ENCODE measurements at regions not wholly inside any gene's neighbourhood (a gene's known extent, or its start where the extent isn't known, plus 50 kb on each side); places are given as distances from the start of the nearest gene placed in this dataset.

- H3K4me1 ChIP-seq (ENCODE audit: control insufficient read depth, insufficient read depth, low read length): no peaks in the 10 kb centered on the region
- H3K4me3 ChIP-seq (ENCODE audit: low read length): no peak overlapping the region
- no peaks in the 10 kb centered on the region for H3K36me3 ChIP-seq (ENCODE audit: control insufficient read depth, insufficient read depth, low read length)
- H3K9ac ChIP-seq (ENCODE audit: low read length): no peak overlapping the region
- H3K27me3 ChIP-seq (ENCODE audit: control insufficient read depth, insufficient read depth, low read length): peaks cover 4% of the 10 kb centered on the region
- H3K27ac ChIP-seq (ENCODE audit: low read depth, low read length): no peak overlapping the region
Observed at GRCh38 chr2:239779584-239779983, 245.6 kb downstream of the NDUFA10 start.

- Histone ChIP-seq H3K4me1 (ENCODE audit: control insufficient read depth, insufficient read depth, low read length) (no peaks in the 10 kb centered on the region), H3K4me3 (ENCODE audit: low read length) (no peak overlapping the region), H3K27ac (ENCODE audit: low read depth, low read length) (no peak overlapping the region), H3K27me3 (ENCODE audit: control insufficient read depth, insufficient read depth, low read length) (peaks cover 4% of the 10 kb centered on the region), H3K36me3 (ENCODE audit: control insufficient read depth, insufficient read depth, low read length) (no peaks in the 10 kb centered on the region), H3K9ac (ENCODE audit: low read length) (no peak overlapping the region)
Observed at GRCh38 chr2:239778861-239779558, 246.1 kb downstream of the NDUFA10 start.

GRCh38 chr2:239778042-239778851, 246.9 kb downstream of the NDUFA10 start:
- no peaks in the 10 kb centered on the region for H3K4me1 ChIP-seq (ENCODE audit: control insufficient read depth, insufficient read depth, low read length)
- H3K27me3 ChIP-seq (ENCODE audit: control insufficient read depth, insufficient read depth, low read length): peaks cover 4% of the 10 kb centered on the region
- no peak overlapping the region for H3K9ac ChIP-seq (ENCODE audit: low read length)
- H3K4me3 ChIP-seq (ENCODE audit: low read length): no peak overlapping the region
- H3K27ac ChIP-seq (ENCODE audit: low read depth, low read length): no peak overlapping the region
- H3K36me3 ChIP-seq (ENCODE audit: control insufficient read depth, insufficient read depth, low read length): no peaks in the 10 kb centered on the region

DNA sequence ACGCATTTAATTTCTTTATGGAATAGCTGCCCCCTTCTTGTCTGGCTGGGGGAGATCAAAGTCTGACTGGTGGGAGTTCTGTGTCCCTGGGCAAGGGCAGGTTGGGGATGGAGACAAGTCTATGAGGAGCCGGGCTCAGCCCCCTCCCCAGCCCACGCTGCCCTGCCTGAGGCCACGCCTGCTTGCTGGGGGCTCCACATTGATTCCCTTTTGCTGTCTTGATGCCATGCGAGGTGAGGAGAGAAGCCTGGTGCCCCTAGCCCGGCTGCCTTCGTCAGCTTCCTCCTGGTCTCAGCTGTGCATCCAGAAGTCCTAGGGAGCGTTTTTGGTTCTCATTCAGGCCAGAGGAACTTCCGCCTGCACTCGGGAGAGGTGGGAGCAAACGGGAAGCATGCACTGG, 247.9 kb downstream of the NDUFA10 start:
- H3K36me3 ChIP-seq (ENCODE audit: control insufficient read depth, insufficient read depth, low read length): no peaks in the 10 kb centered on the region
- H3K27me3 ChIP-seq (ENCODE audit: control insufficient read depth, insufficient read depth, low read length): peaks cover 4% of the 10 kb centered on the region
- H3K4me3 ChIP-seq (ENCODE audit: low read length): no peak overlapping the region
- H3K9ac ChIP-seq (ENCODE audit: low read length): no peak overlapping the region
- H3K27ac ChIP-seq (ENCODE audit: low read depth, low read length): no peak overlapping the region
- H3K4me1 ChIP-seq (ENCODE audit: control insufficient read depth, insufficient read depth, low read length): no peaks in the 10 kb centered on the region

DNA sequence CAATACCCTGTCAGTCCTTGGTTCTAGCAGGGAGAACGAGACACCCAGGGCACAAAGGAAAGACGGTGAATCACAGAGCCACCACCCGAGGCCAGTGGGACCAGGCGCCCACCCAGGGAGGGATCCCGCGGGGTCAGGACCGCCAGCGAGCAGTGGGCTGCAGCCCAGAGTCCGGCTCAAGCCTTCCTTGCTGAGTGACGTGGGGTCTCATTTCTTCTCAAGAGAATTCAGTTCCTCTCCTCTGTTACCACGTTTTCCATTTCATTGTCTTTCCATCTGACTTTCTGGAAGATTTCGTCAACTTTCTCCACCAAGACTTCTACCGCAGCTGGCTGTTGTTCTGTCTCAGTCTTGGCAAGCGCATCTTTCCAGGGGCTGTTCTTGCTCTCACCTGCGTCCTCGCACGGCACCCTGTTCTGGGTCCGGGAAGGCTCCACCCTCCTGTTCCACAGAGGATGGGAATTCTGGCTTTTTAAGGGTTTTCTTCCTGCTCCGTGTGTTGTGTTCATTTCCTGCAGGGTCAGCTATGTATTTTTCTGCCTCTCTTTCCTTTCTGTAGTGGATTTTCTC, 248.6 kb downstream of the NDUFA10 start:
- Histone ChIP-seq H3K27ac (ENCODE audit: low read depth, low read length) (no peak overlapping the region), H3K36me3 (ENCODE audit: control insufficient read depth, insufficient read depth, low read length) (no peaks in the 10 kb centered on the region), H3K27me3 (ENCODE audit: control insufficient read depth, insufficient read depth, low read length) (peaks cover 4% of the 10 kb centered on the region), H3K4me1 (ENCODE audit: control insufficient read depth, insufficient read depth, low read length) (no peaks in the 10 kb centered on the region), H3K9ac (ENCODE audit: low read length) (no peak overlapping the region), H3K4me3 (ENCODE audit: low read length) (no peak overlapping the region)

DNA sequence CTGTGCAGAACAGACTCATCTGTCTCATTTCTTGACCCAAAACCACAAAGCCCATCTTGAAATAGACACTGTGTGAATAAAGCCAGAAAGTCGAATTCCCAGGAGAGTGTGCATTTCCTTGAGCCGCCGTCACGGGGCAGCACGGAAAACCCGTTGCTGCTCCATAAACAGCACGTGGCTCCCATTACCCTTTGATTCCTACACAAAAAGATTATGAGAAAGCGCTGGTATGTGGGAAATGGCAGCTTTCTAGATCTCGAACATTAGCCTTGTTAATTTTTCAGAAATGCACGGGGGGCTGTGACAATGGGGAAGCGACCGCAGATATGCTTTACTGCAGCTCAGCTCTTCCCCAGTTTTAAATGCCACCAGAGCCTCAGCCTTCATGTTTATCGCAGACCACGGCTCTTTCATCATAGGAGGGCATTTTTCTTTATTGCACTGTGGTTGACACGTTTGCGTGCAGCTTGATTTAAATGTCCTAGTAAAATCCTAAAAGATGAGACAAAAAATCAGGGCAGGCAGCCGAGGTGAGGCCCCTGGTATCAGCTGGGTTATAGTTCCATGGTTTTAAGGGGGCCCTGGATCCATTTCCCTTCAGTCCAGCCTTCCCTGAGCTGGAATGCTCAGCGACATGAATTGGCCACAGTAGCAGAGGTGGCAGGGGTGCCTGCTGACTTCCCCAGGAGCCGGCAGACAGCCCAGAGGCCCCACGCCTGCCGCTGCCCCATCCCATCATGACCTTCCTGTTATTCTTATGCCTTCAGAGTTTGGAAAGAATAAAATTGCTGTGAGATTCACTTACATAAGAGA, 249.3 kb downstream of the NDUFA10 start:
- H3K27ac ChIP-seq (ENCODE audit: low read depth, low read length): no peak overlapping the region
- peaks cover 4% of the 10 kb centered on the region for H3K27me3 ChIP-seq (ENCODE audit: control insufficient read depth, insufficient read depth, low read length)

DNA sequence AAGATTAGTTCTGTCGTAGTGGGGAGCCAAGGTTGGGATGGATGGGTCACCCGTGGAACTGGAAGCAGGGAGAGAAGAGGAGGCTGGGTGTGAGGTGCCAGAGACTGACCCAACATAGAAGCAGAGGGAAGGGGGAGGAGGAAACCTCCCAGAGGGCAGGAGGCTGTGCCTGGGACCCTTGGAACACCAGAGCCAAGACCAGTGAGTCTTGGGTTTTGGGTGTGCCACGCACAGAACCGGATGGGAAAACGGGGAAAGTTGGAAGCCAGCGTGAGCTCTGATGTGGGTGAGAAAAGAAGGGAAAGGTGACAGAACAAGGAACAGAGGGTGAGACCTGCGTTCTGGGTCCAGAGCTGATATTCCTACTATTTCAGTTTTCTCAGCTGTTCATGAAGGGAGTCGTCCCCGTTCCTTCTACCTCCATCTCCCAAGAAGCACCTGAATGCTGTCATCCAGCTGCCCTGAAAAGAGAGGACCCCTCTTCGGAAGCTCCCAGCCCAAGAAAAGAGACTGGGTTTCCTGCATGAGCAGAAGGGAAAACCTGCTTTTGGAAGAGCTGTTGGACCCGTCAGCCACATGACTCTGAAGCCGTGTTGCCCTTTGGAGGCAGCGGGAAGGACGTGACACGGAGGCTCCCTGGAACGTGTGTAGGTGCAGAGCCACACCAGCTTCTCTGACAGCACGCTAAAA, 250.1 kb downstream of the NDUFA10 start:
- peaks cover 4% of the 10 kb centered on the region for H3K27me3 ChIP-seq (ENCODE audit: control insufficient read depth, insufficient read depth, low read length)
- no peak overlapping the region for H3K4me3 ChIP-seq (ENCODE audit: low read length)
- no peaks in the 10 kb centered on the region for H3K36me3 ChIP-seq (ENCODE audit: control insufficient read depth, insufficient read depth, low read length)
- no peak overlapping the region for H3K27ac ChIP-seq (ENCODE audit: low read depth, low read length)
- no peaks in the 10 kb centered on the region for H3K4me1 ChIP-seq (ENCODE audit: control insufficient read depth, insufficient read depth, low read length)
- H3K9ac ChIP-seq (ENCODE audit: low read length): no peak overlapping the region

More for the DNA sequence above, 249.3 kb downstream of the NDUFA10 start:
- H3K4me3 ChIP-seq (ENCODE audit: low read length): no peak overlapping the region
- no peaks in the 10 kb centered on the region for H3K4me1 ChIP-seq (ENCODE audit: control insufficient read depth, insufficient read depth, low read length)
- H3K36me3 ChIP-seq (ENCODE audit: control insufficient read depth, insufficient read depth, low read length): no peaks in the 10 kb centered on the region
- H3K9ac ChIP-seq (ENCODE audit: low read length): no peak overlapping the region

DNA sequence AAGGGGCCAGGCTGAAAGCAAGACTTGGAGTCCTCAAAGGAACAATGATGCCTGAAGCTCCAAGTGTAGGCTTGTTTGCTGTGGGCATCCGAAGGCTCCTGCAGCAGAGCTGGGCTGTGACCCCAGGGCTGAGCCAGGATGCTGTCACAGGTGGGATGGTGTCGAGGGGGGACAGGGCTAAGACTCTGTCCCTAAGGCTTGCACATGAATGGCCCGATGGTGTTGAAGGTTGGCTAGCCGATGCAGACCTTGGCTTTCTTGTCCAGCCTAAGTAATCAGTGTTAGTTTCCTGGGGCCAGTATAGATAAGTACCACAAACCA, 251.0 kb downstream of the NDUFA10 start:
- no peaks in the 10 kb centered on the region for H3K4me1 ChIP-seq (ENCODE audit: control insufficient read depth, insufficient read depth, low read length)
- no peaks in the 10 kb centered on the region for H3K36me3 ChIP-seq (ENCODE audit: control insufficient read depth, insufficient read depth, low read length)
- H3K9ac ChIP-seq (ENCODE audit: low read length): no peak overlapping the region
- H3K27ac ChIP-seq (ENCODE audit: low read depth, low read length): no peak overlapping the region
- no peak overlapping the region for H3K4me3 ChIP-seq (ENCODE audit: low read length)
- H3K27me3 ChIP-seq (ENCODE audit: control insufficient read depth, insufficient read depth, low read length): peaks cover 4% of the 10 kb centered on the region

DNA sequence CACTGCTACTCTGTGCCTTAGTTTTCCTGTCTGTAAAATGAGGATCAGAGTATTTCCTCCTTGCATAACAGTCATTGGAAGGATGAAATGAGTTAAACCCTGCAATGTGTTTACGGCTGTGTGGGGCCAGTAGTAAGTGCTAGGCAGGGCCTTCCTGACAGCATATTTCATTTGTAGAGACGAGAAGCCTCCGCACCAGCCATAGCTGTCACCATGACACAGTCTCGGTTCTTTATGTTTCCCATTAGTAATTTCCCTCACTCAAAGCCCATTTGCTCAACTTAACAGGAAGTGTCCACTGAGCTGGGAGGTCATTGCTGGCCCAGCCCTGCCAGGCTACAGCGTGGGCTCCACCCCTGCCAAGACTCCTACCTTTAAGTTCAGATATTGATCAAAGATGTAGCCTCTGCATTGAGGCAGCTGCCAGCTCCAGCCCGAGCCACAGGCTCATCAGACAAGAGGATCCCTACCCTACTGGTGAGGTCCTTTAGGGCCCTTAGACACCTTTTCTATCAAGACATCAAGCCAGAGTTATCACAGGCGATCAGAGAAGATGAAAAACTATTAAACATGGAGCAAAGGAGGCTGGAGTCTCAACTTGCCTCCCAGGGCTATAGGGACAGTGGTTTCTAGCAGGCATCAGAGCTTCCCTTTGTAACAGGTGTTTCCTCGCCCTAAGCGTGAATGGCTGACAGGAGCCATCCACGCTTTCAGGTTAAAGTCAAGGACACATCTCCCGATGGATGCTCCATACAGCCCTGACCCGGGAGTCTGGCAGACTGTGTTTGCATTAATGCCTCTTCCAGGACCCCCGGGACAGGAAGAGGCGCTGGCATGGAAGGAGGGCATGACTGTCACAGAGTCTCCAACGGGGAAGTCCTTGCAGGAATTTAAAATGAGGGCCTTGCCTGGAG, 251.7 kb downstream of the NDUFA10 start:
- Histone ChIP-seq H3K9ac (ENCODE audit: low read length) (no peak overlapping the region), H3K27ac (ENCODE audit: low read depth, low read length) (no peak overlapping the region), H3K4me3 (ENCODE audit: low read length) (no peak overlapping the region), H3K4me1 (ENCODE audit: control insufficient read depth, insufficient read depth, low read length) (no peaks in the 10 kb centered on the region), H3K27me3 (ENCODE audit: control insufficient read depth, insufficient read depth, low read length) (peaks cover 4% of the 10 kb centered on the region), H3K36me3 (ENCODE audit: control insufficient read depth, insufficient read depth, low read length) (no peaks in the 10 kb centered on the region)

DNA sequence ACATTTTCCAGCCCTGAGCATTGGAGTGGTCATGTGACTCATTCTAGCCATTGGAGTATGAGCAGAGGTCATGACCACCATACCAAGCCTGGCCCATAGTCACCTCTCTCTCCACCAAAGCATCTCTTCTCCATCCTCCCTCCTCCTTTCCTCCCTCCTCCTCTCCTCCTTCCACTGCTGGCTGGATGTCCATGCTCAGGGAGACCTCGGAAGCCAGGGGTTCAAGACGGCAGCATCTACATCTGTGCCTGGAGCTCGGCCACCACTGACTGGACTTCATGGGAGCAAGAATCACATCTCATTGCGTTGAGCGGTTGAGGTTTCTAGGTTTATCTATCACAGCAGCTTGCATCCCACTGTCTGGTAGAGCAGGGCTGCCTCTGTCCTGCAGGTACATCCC, 252.4 kb downstream of the NDUFA10 start:
- H3K4me3 ChIP-seq (ENCODE audit: low read length): no peak overlapping the region
- no peaks in the 10 kb centered on the region for H3K4me1 ChIP-seq (ENCODE audit: control insufficient read depth, insufficient read depth, low read length)
- no peaks in the 10 kb centered on the region for H3K36me3 ChIP-seq (ENCODE audit: control insufficient read depth, insufficient read depth, low read length)
- no peak overlapping the region for H3K27ac ChIP-seq (ENCODE audit: low read depth, low read length)
- H3K27me3 ChIP-seq (ENCODE audit: control insufficient read depth, insufficient read depth, low read length): peaks cover 4% of the 10 kb centered on the region
- H3K9ac ChIP-seq (ENCODE audit: low read length): no peak overlapping the region

GRCh38 chr2:239770246-239770639, 254.9 kb downstream of the NDUFA10 start:
- Histone ChIP-seq H3K4me1 (ENCODE audit: control insufficient read depth, insufficient read depth, low read length) (no peaks in the 10 kb centered on the region), H3K36me3 (ENCODE audit: control insufficient read depth, insufficient read depth, low read length) (no peaks in the 10 kb centered on the region), H3K9ac (ENCODE audit: low read length) (no peak overlapping the region), H3K4me3 (ENCODE audit: low read length) (no peak overlapping the region), H3K27ac (ENCODE audit: low read depth, low read length) (no peak overlapping the region), H3K27me3 (ENCODE audit: control insufficient read depth, insufficient read depth, low read length) (peaks cover 4% of the 10 kb centered on the region)

All from rectal smooth muscle tissue (tissue), 1 donor.